ENCODE measurements at regions not wholly inside any gene's neighbourhood (a gene's known extent, or its start where the extent isn't known, plus 50 kb on each side); places are given as distances from the start of the nearest gene placed in this dataset.

DNA sequence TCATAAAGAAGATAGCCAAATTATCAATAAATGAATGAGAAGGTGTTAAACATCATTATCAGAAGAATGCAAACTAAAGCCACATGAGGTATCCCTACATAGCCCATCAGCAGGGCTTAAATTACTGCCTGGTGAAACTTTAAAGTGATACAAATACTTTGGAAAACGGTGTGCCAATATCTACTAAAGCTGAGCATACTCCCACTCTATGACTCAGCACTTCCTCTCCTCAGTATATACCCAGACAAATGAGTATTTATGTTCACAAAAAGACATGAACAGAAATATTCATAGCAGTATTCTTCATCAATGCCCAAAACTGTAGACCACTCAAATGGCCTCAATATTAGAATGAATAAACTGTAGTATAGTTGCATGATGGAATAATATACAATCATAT, 284.6 kb upstream of the ZC3H12C start:
- no peak for TF ChIP-seq ZBTB7A (IDR thresholded peaks at IDR 0.05; ENCODE audit: low read depth)
- TF ChIP-seq, protein P1, sequence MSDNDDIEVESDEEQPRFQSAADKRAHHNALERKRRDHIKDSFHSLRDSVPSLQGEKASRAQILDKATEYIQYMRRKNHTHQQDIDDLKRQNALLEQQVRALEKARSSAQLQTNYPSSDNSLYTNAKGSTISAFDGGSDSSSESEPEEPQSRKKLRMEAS (IDR thresholded peaks at IDR 0.05): no peak
- no peak for TF ChIP-seq YY1 (IDR thresholded peaks at IDR 0.05; ENCODE audit: low read depth)
- no peak for TF ChIP-seq NFIC (IDR thresholded peaks at IDR 0.05)
- TF ChIP-seq TEAD4 (IDR thresholded peaks at IDR 0.05): no peak
- TF ChIP-seq USF1 (IDR thresholded peaks at IDR 0.05): no peak
- TF ChIP-seq CREB1 (IDR thresholded peaks at IDR 0.05; ENCODE audit: low read depth): no peak
- TF ChIP-seq RAD21 (IDR thresholded peaks at IDR 0.05; ENCODE audit: low read depth): no peak
- TF ChIP-seq, protein P2, sequence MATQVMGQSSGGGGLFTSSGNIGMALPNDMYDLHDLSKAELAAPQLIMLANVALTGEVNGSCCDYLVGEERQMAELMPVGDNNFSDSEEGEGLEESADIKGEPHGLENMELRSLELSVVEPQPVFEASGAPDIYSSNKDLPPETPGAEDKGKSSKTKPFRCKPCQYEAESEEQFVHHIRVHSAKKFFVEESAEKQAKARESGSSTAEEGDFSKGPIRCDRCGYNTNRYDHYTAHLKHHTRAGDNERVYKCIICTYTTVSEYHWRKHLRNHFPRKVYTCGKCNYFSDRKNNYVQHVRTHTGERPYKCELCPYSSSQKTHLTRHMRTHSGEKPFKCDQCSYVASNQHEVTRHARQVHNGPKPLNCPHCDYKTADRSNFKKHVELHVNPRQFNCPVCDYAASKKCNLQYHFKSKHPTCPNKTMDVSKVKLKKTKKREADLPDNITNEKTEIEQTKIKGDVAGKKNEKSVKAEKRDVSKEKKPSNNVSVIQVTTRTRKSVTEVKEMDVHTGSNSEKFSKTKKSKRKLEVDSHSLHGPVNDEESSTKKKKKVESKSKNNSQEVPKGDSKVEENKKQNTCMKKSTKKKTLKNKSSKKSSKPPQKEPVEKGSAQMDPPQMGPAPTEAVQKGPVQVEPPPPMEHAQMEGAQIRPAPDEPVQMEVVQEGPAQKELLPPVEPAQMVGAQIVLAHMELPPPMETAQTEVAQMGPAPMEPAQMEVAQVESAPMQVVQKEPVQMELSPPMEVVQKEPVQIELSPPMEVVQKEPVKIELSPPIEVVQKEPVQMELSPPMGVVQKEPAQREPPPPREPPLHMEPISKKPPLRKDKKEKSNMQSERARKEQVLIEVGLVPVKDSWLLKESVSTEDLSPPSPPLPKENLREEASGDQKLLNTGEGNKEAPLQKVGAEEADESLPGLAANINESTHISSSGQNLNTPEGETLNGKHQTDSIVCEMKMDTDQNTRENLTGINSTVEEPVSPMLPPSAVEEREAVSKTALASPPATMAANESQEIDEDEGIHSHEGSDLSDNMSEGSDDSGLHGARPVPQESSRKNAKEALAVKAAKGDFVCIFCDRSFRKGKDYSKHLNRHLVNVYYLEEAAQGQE (IDR thresholded peaks at IDR 0.05; ENCODE audit: low read depth): no peak
- TF ChIP-seq TAF1 (IDR thresholded peaks at IDR 0.05; ENCODE audit: low read depth): no peak
- TF ChIP-seq CEBPB (IDR thresholded peaks at IDR 0.05): no peak
- no peak for TF ChIP-seq EGR1 (IDR thresholded peaks at IDR 0.05)
- no peak for TF ChIP-seq TCF12 (IDR thresholded peaks at IDR 0.05; ENCODE audit: low read depth)
- no peak for TF ChIP-seq EP300 (IDR thresholded peaks at IDR 0.05; ENCODE audit: borderline replicate concordance)
- TF ChIP-seq FOXM1 (IDR thresholded peaks at IDR 0.05; ENCODE audit: borderline replicate concordance, low read depth): no peak

DNA sequence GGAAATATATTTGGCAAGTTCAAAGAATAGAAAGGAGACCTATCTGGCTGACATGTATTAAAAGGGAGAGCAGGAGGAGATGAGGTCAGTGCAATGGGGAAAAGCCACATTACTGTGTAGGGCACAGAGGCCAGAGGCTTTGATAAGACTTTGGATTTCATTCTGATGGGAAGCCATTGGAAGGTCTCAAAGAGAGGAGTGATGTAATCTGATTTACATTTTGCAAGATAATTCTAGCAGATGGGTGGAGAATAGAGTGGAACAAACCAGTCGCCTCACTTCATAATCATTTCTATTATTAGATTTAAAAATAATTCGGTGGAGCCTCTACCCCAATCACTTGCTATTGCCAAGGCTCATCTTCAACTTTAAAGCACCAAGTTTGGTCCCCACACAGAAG, 278.4 kb upstream of the ZC3H12C start:
- TF ChIP-seq FOXM1 (IDR thresholded peaks at IDR 0.05; ENCODE audit: borderline replicate concordance, low read depth) (no peak), CREB1 (IDR thresholded peaks at IDR 0.05; ENCODE audit: low read depth) (no peak), EGR1 (IDR thresholded peaks at IDR 0.05) (no peak), EP300 (IDR thresholded peaks at IDR 0.05; ENCODE audit: borderline replicate concordance) (no peak), TAF1 (IDR thresholded peaks at IDR 0.05; ENCODE audit: low read depth) (no peak), NFIC (IDR thresholded peaks at IDR 0.05) (no peak), TCF12 (IDR thresholded peaks at IDR 0.05; ENCODE audit: low read depth) (no peak), YY1 (IDR thresholded peaks at IDR 0.05; ENCODE audit: low read depth) (no peak)
- TF ChIP-seq, protein P2 (IDR thresholded peaks at IDR 0.05; ENCODE audit: low read depth): no peak
- TF ChIP-seq, protein P1 (IDR thresholded peaks at IDR 0.05): no peak

DNA sequence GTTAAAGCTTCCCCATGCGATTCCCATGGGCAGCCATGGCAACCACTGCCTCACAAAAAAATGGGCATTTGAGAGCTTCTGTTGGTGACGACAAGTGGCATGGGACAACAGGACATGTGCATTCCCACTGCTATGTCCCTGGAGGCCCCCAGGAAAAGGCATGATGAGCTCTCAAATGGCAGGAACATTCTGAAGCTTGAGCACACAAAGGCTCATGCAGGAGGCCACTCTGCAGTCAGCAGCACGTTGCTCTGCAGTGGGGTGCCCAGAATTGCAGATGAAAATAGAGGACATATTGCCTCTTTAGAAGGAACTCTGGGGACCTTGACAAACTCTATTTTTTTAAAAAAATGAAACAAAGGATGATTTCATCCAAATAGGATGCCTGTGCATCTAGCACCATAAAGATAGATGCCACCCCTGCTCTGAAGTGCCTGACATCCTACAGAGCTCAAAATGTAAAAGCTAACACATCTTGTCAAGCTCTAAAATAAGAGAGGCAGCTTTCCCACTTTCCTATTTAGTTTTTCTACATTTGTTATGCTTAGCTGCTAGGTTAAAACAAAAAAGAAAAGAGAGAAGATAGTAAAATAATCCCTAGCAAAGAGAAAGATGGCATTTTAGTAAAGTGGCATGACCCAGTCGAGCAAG, 277.6 kb upstream of the ZC3H12C start:
- TF ChIP-seq, protein P2 (IDR thresholded peaks at IDR 0.05; ENCODE audit: low read depth): no peak
- TF ChIP-seq TCF12 (IDR thresholded peaks at IDR 0.05; ENCODE audit: low read depth) (no peak), USF1 (IDR thresholded peaks at IDR 0.05) (no peak)

DNA sequence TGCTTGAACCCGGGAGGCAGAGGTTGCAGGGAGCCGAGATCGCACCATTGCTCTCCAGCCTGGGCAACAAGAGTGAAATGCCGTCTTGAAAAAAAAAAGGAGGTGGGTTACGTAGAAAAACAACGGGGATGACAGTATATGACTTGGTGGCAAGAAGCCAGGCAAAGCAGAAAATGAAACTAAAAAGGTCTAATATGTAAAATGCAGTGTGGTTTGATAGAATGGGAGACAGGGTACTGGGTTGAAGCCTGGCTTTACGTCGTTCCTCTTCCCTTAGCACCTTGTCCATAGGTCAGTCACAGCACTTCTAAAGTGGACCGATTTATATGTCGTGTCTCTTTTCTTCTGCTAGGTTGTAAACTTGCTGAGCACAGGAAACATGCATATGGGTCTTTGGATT, 274.9 kb upstream of the ZC3H12C start:
- TF ChIP-seq NFIC (IDR thresholded peaks at IDR 0.05) (no peak), EGR1 (IDR thresholded peaks at IDR 0.05) (no peak), CEBPB (IDR thresholded peaks at IDR 0.05) (no peak), EP300 (IDR thresholded peaks at IDR 0.05; ENCODE audit: borderline replicate concordance) (no peak), ZBTB7A (IDR thresholded peaks at IDR 0.05; ENCODE audit: low read depth) (no peak), CREB1 (IDR thresholded peaks at IDR 0.05; ENCODE audit: low read depth) (no peak), TAF1 (IDR thresholded peaks at IDR 0.05; ENCODE audit: low read depth) (no peak), TCF12 (IDR thresholded peaks at IDR 0.05; ENCODE audit: low read depth) (no peak), FOXM1 (IDR thresholded peaks at IDR 0.05; ENCODE audit: borderline replicate concordance, low read depth) (no peak), YY1 (IDR thresholded peaks at IDR 0.05; ENCODE audit: low read depth) (no peak), USF1 (IDR thresholded peaks at IDR 0.05) (no peak), TEAD4 (IDR thresholded peaks at IDR 0.05) (no peak)
- TF ChIP-seq, protein P2 (IDR thresholded peaks at IDR 0.05; ENCODE audit: low read depth): no peak
- TF ChIP-seq, protein P1 (IDR thresholded peaks at IDR 0.05): no peak

Measured in Ishikawa (cell line).